NCI-H187 treated with DMSO at 0.1 percent for 48 hours (cell line): ENCODE measurements at regions not wholly inside any gene's neighbourhood (a gene's known extent, or its start where the extent isn't known, plus 50 kb on each side); places are given as distances from the start of the nearest gene placed in this dataset.

Experiments used
- DNase-seq: peaks from one replicate; lab custom pipeline; 2025; lab: John Stamatoyannopoulos, UW

DNA sequence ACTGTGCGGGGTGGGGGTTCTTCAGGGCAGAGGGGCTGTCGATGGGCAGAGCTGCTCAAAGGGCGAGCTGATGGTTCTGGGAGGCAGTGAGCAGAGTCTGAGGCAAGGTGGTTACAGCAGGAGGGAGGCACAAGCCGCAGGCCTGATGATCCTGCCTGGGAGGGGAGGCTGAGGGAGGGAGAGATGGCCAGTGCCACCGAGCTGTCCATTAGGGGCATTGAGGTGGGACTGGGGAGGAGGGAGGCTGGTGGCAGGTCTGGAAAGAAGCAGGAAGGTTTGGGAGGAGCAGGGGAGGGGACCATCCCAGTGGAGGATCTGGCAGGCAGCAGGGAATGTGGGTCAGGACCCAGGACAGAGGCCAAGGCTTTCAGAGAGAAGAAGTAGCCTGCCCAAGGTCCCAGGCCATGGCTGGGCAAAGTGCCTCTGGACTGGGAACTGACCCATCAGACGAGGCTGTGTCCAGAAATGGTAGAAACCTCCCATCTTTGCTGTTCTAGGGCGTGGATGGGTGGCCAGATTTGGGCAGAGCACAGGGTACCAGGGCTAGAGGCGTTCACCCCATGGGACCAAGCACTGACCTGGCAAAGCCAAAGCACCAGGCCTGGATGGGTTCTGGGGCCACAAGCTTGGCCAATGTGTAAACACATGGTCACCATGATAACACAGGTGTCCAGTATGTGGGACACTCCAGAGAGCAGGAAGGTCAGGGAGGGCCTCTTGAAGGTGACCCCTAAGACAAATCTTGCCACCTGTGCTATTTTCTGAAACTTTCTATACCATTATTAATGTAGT is 55.5 kb downstream of the INHBB start:
- no peak for DNase-seq

DNA sequence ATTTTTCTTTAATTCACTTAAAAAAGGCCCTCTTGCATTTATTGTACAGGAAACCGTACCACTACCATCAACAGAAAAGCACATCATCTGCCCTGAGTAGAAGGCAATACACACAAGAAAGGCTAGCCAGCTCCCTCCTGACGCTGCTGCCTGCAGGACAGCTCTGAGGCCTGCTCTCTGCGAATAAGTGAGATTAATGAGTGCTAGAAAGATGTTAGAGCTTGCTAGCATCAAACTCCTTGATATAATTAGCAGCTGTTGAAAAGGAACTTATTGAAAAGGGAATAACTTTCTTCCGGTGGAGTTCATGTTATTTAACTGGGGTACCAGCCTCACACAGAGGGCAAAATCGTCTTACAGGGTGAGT is 56.1 kb downstream of the INHBB start:
- no peak for DNase-seq

DNA sequence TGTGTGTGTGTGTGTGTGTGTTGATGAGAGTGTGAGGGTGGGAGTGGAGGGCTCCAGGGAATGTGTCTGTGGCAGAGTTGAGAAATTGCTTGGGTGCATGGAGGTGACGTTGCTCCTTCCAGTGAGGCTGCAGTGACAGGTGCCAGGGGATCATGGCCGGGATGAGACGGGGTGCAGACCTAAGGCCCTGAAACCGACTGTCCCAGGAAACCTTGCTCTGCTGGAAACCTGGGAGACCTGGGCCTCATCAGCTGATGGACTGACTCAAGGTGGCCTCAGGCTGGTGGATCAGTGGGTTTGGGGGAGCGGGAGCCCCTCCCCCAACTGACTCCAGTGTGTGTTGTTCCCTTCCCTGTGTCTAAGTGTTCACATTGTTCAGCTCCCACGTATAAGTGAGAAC is 56.6 kb downstream of the INHBB start:
- DNase-seq = no peak

DNA sequence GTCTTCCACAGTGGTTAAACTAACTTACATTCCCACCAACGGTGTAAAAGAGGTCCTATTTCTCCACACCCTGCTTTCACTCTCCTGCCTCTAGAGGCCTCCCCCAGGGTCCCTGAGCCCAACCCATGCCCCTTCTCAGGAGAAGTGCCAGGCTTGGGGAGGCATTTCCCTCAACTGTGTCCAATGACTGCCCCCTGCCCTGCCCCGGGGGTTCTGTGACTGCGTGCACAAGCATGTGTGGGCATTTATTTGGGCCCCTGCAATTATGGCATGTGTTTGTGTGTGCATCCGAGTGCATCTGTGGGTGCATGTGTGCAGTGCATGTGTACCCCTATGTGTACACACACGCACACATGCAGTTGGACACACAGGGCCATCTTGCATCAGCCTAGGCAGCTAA is 57.3 kb downstream of the INHBB start:
- no peak for DNase-seq

DNA sequence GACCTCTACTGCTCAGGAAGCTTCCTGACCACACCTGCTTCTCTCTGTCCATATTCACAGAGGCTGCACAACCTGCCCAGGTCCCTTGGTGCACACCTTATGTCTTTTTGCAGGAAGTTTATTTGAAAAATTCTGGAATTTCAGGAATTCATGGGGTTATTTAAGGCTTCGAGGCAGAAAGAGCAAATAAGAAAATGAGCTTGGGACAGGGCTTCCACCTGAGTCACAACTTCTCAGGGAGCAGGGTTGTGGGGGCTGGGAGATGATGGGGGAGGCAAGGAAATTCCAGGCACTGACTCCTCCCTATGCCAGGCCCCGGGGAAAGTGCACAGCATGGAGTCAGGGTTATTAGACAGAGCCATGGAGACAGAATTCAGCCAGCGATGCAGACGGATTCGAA is 57.7 kb downstream of the INHBB start:
- no peak for DNase-seq

DNA sequence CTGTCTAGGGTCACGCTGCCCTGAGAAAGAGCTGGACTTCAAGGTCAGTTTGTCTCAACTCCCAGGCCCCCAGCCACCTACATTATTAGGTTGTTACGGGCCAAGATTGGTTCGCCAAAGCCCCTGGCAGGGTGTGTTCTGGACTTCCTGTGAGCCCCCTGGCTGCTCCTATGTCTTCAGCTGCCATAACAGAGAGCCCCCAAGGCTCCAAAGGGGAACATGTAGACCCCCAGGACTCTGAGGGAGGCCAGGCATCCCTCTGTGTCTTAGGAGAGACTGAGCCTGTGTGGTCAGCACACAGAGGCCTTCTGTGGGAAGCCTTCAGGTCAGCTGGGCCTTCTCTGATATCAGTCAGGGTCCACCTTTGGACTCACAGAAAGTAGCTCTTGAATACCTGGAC is 58.3 kb downstream of the INHBB start:
- no peak for DNase-seq

DNA sequence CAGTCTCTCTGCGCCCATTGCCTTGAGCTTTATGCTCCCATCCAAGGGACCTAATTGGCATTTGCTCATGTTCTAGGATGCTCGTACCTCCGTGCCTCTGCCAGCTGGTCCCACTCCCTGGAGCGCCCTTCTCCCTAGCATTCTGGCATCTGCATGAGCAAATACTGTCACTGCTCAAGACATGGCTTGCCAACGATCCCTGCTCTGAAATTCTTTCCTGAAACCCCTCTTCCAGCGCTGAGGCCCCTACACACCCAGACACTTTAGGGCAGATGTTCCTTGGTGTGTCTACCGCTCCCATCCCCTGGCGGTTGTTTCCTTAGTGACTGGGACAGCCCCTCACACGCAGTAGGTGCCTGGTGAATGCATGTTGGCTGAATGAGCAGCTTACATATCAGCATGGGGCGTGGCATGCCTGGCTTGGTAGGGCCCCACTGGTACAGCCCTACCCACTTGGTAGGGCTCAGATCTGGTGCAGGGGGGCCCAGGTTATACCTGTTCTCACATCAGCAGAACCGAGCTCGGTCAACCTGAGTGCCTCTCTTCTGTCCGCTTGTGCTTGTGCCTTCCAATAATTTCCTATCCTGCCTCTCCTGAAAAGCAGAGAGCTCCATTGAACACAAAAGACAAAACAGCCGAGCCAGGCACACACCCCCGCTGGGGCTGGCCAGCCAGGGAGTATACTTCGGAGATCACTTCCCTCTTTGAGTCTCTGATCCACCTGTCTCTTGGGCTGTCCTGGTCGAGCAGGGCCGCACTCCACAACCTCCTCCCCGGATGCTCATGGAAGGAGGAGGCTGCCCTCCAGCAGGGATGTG is 59.2 kb downstream of the INHBB start:
- no peak for DNase-seq

DNA sequence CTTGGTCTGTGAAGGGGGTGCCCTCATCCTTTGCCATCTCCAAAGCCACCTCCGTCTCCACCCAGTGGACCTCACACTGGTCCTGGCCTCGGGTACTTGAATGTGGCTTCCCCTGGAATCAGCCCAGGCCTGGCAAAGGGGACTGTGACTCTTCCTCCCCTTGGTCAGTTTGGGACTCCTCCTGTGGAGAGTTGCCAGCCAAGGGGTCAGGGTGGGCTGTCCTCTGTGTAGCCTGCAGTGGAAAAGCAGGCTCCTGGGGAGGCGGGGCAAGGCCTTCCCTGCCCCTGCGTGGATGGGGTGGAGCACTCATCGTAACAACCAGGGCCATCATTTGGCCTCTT is 59.8 kb downstream of the INHBB start:
- DNase-seq = no peak

DNA sequence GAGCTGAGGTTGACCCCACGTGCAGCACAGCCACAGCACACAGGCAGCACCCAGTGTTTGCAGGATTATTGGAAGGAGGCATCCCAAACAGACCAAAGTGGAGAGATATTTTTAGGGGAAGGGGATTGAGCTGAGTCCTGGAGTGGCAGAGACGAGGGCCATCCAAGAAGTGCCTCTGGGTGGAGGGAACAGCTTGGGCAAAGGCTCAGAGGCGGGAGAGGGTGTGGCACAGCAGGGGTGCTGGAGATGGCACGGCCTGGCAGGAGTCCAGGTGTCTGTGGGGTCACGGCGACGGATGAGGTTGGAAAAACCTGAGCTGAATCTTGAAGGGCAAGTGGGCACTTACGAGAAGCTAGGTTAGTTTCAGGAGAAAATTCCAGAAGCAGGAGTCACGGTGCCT is 60.6 kb downstream of the INHBB start:
- no peak for DNase-seq

DNA sequence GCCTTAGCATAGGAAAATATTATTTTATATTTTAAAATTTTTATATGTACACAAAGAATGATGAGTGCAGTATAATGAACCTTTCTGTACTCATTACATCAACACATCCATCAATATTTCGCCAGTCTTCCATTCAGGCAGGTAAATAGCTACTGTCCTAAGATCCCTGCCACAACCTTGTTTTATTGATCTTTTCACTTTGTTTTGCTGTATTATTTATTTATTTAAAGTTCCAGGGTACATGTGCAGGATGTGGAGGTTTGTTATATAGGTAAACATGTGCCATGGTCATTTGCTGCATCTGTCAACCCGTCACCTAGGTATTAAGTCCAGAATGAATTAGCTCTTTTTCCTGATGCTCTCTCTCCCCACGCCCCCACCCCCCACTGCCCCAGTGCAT is 64.6 kb downstream of the INHBB start:
- no peak for DNase-seq

DNA sequence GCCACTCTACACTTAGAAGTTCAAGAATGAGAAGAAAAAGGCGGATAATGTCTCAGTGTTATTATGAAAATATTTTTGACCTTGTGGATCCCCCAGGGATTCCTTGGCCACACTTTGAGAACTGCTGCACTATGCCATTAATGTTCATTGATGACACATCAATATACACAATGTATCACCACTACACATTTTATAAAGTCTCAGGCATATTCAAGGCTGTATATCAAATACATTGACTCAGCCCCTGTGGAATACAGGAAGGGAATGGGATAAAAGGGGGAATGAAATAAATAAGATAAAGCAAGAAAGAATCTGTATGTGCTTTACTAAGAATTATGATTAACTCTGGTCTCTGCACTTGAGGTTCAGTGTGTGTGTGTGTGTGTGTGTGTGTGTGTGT is 69.1 kb downstream of the INHBB start:
- no peak for DNase-seq

DNA sequence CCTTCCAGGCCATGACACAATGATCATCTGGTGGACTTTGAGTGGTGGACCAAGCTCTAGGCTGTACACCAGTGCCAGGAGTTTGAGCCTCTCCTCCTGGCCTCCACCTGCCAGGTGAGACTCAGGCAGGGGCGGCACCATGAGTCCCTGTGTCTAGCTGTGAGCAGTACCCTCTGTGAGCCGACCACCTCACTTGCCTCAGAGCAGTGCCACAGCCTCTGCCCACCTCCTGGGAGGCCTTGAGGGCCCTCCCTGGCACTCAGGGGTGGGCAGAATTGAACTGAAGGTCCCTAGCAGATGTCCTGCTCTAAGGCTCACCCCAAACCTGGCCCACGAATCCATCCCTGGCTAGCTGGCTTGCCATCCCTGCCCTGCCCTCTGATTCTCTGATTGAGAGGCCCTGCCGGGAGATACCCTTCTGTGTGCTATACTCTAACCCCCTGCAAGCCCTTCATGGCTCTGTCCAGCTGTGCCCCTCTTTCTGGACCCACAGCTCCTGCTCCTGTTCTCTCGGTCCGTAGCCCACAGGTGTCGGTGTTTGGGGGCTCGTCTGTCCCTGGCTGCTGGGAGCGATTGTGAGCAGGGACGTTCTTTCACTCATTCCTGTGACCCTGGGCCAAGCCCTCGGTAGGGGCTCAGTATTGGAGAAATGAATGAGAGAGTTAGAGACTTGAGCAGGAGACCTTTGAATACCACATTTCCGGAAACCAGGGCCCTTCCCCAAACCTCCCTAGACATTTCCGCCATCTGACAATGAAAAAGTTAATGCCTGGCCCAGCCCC is 70.0 kb downstream of the INHBB start:
- DNase-seq = no peak

DNA sequence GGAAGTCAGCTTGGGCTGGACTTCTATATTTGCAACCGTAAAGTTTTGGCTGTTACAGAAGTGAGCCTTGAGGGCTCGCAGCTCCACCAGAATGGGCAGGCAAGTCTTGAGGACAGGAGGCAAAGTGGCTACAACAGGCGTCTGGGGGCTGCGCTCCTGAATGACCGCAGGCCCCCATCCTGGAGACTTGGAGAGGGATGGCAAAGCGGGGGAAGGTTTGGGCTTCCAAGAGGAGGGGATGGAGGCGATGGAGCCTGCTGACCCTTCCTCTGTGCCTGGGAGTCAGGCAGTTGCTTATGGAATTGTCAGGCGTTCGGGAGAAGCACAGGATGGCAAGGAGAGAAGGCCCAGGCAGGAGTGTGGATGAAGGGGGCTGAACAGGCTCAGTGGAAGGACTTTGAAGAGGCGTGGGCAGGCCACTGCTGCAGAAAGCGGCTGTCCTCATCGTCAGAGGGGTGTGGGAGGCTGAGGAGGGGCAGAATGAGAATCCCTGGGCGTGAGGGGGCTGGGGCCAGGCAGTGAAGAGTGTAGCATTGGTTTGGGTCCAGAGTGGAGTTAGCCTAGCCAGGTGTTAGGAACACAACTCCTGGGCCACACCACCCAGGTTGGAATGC is 72.3 kb downstream of the INHBB start:
- no peak for DNase-seq

DNA sequence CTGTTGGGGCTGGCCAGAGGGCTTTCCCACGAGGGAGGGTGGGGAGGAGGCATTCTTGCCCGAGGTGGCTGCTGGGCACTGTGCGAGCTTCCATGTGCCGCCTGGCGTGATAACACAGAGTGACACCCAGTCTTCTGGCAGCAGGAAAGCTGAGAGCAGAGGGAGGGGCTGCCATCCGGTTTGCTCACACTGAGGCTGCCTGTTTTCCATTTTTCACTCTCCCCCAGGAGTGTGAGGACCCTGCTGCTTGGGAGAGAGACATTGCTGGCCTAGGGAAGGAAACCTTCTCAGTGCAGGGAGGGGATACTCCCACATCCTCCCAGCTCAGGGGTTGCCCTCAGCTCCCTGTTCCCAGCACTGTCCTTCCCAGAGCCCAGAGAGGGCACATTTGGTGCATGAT is 73.1 kb downstream of the INHBB start:
- DNase-seq = no peak

DNA sequence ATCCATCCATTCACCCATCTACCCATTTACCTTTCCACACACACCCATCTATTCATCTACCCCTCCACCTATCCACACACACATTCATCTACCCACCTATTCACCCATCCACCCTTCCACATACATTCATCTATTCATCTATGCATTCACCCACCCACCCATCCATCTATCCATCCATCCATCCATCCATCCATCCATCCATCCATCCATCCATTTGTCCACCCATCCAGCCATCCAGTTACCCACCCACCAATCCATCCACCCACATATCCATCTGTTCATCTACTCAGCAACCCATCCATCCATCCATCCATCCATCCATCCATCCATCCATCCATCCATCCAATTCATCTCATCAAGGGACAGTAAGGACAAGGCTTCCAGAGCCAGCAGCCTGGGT is 74.0 kb downstream of the INHBB start:
- DNase-seq = no peak

DNA sequence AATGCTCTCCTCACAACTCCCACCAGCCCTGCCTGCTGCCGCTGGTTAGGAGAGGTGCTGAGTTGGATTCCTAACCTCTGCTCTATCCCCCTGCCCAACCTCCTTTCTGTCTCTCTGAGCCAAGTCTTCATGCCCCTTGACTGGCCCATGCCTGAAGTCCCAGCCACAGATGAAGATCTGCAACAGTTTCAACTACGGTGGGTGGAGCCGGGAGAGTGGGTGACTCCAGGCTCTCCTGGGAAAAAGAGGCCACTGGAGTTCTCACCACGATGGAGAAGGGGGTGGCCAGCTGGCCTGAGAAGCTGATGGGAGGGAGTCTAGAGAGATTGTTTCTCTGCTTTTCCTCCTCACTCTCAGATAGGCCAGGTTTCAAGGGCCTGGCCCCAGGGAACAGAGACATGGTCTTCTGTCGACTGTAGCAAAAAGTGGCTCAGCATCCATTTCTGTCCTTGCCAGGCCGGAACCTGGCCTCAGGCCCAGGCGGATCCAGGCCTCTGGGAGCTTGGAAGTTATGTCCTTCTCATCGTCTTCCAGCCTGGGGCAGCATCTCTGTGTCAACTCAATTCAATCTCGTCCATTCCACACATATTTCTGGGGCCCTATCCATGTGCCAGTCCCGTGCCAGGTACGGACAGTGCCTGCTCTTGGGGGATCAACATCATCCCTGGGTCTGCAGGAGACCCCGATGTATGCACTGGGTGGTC is 75.3 kb downstream of the INHBB start:
- no peak for DNase-seq

DNA sequence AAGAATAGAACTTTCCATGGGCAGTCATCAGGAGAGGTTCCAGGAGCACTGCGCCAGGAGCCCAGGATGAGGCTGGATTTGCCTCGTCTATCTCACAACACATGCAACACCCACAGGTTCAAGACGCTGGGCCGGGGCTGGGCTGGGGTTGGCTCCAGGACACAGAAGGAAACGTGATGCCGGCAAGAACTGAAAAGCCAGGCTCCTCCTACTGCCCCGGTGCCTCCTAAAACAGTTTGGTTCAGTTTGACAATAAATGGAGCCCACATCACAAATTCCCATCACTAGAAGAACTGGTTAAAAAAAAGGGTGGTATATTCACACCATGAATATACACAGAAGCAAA is 75.9 kb downstream of the INHBB start:
- DNase-seq = no peak

DNA sequence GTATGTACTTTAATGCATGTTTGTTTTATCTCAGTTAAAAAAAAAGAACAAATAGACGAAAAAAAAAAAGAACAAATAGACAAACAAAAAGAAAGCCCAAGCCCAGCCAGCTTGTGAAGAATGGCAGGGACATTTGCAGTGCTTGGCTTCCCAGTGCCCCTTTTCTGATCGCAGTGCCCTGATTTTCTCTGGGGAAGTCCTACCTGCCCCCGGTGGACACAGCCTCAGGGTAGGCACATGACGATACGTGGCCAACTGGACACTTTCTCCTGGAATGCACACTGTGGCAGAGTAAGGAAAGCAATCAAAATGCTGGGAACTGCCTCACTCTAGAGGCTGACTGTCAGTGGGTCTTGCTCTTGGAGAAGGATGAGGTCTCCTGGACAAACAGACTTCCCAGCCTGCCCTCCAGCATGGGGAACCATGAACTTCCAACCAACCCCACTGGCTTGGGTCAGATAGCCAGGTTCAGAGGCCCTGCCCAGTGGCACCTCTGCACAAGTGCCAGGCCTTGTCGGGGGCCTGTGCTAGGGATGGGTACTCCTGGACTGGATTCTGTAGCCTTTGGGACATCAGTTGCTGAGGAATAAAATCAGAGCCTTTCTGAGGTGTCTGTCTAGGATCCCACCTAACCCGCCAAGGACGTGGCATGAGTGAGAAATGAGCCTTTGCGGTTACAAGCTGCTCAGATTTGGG is 76.7 kb downstream of the INHBB start:
- DNase-seq = no peak

DNA sequence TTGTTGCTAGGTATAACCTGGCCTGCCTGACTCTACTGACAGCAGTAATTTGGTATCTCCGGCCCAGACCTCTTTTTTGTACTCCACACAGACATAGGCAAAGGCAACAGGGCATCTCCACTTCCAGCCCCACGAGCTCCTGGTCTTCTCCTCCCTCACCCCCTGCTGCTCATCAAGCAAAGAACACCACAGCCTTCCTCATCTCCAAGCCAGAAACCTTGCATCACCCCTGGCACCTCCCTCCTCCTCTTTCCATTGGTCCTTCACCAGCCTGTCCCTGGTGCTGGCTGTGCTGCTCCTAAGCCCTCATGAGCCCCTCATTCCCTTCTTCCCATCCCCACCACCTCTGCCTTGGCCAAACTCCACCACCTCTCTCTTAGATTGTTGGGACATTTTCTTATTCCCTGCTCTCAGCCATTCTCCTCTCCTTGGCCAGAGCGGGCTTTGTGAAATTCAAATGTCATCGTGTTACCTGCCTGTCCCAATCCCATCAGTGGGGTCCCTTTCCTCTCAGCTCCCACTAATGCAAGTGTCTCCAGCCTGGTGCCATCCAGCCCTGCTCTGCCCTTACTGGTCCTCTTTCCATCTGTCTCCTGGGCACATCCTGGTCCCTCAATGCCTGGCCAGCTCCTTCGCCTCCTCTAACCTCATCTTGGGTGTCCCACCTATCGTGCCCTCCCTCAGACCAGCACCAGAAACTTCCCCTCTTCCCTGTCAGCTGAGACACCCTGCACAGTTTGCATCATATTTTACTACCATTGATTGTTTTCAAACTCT is 77.4 kb downstream of the INHBB start:
- no peak for DNase-seq

DNA sequence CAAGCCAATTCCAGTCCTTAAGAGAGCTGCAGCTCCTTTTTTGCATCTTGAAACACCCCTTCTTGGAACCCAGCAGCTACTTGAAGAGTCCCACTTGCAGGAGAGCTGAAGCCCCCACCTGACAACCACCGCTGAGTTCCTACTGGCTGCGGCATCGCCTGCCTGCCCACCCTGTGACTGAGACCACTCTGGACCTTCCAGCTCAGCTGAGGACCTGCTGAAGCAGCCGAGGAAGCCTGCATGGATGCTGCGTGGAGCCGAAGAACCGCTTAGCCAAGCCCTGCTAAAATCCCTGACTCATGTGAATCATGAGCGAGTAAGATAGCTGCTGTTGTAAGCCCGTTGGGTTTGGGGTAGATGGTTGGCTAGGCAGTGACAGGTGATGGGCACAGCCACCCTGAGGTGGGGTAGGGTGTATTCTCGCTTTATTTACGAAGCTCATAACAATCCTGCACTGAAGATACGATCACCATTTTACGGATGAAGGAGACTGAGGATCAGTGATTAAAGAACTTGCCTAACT is 78.4 kb downstream of the INHBB start:
- no peak for DNase-seq
